ENCODE measurements at regions not wholly inside any gene's neighbourhood (a gene's known extent, or its start where the extent isn't known, plus 50 kb on each side); places are given as distances from the start of the nearest gene placed in this dataset.

DNA sequence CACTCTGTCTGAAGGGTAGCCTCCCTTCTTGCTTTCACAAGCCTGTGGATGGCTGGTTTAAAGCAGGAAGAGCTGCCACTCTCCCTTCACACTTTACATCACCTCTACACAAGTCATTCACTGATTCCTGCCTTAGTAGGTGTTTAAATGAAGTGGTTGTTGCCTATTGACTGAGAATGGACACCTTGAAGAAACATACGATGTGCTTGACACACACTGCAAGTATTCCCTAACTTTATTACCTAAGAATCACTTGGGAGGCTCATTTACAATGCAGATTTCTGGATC is 230.5 kb downstream of the PIK3R1 start:
- Histone ChIP-seq H3K4me1 (ENCODE audit: low read depth) (no peaks in the 10 kb centered on the region), H3K27ac (no peak overlapping the region), H3K9me3 (ENCODE audit: low read depth) (no peaks in the 10 kb centered on the region), H3K4me3 (no peak overlapping the region), H3K27me3 (no peaks in the 10 kb centered on the region), H3K36me3 (no peaks in the 10 kb centered on the region)
- DNase-seq (ENCODE audit: low read depth in 1 of 2, low spot score in 1 of 2) = no peak
- TF ChIP-seq CTCF (IDR thresholded peaks at IDR 0.05; ENCODE audit: low read depth, low read length) = no peak

- Histone ChIP-seq H3K9me3 (ENCODE audit: low read depth) (no peaks in the 10 kb centered on the region), H3K36me3 (no peaks in the 10 kb centered on the region), H3K27ac (no peak overlapping the region), H3K27me3 (no peaks in the 10 kb centered on the region), H3K4me3 (no peak overlapping the region), H3K4me1 (ENCODE audit: low read depth) (no peaks in the 10 kb centered on the region)
- TF ChIP-seq CTCF (IDR thresholded peaks at IDR 0.05; ENCODE audit: low read depth, low read length) = no peak
- no peak for DNase-seq (ENCODE audit: low read depth in 1 of 2, low spot score in 1 of 2)
Observed at GRCh38 chr5:68446487-68446894, 230.9 kb downstream of the PIK3R1 start.

DNA sequence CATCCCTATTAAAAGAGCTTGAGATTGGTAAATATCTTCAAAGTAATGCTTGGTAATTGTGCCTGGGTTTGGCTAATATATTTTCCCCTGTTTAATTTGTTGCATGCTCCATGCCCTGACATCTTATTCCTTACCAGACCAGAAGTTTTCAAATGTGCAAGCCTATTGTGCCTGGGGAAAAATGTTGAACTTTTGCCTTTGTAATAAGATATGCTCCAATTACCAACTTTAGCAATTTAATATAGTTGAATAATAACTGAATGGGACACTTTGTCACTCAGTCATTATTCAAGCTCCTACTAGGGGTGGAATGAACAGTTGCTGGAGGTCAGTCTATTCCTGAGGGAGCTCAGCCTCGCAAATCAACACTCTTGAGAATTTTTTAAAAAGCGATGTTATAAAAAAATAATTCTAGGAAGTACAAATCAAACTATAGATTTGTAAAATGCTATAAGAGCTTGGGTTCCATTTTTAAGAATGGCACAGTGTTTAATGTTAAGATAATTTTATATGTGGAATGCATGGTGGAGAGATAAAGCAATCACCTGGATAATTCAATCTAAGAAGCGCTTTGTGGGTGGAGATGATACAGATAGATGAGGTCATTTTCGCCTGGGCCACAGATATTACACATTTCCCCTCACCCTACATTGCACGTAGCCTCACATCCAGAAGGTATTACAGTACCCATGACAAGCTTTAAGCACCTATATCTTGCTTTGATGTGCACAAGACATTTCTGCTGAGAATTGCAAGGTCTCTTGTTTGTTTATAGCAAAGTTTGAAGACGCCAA is 231.8 kb downstream of the PIK3R1 start:
- no peak for TF ChIP-seq CTCF (IDR thresholded peaks at IDR 0.05; ENCODE audit: low read depth, low read length)
- Histone ChIP-seq H3K4me3 (no peak overlapping the region), H3K27me3 (no peaks in the 10 kb centered on the region)

GRCh38 chr5:68449380-68449779 is 233.8 kb downstream of the PIK3R1 start:
- Histone ChIP-seq H3K9me3 (ENCODE audit: low read depth) (no peaks in the 10 kb centered on the region), H3K27me3 (no peaks in the 10 kb centered on the region), H3K36me3 (no peaks in the 10 kb centered on the region), H3K4me3 (no peak overlapping the region), H3K27ac (no peak overlapping the region), H3K4me1 (ENCODE audit: low read depth) (no peaks in the 10 kb centered on the region)
- DNase-seq (ENCODE audit: low read depth in 1 of 2, low spot score in 1 of 2) = no peak
- TF ChIP-seq CTCF (IDR thresholded peaks at IDR 0.05; ENCODE audit: low read depth, low read length) = no peak

More for the DNA sequence above, 231.8 kb downstream of the PIK3R1 start:
- no peak for DNase-seq (ENCODE audit: low read depth in 1 of 2, low spot score in 1 of 2)
- Histone ChIP-seq H3K36me3 (no peaks in the 10 kb centered on the region), H3K4me1 (ENCODE audit: low read depth) (no peaks in the 10 kb centered on the region), H3K9me3 (ENCODE audit: low read depth) (no peaks in the 10 kb centered on the region), H3K27ac (no peak overlapping the region)

GRCh38 chr5:68450245-68450852 is 234.8 kb downstream of the PIK3R1 start:
- no peaks in the 10 kb centered on the region for H3K4me1 ChIP-seq (ENCODE audit: low read depth)
- DNase-seq (ENCODE audit: low read depth in 1 of 2, low spot score in 1 of 2) = peak in 1 of 2 donors; percentile 41
- no peaks in the 10 kb centered on the region for H3K9me3 ChIP-seq (ENCODE audit: low read depth)
- H3K4me3 ChIP-seq = no peak overlapping the region
- no peak overlapping the region for H3K27ac ChIP-seq
- H3K36me3 ChIP-seq = no peaks in the 10 kb centered on the region
- no peak for TF ChIP-seq CTCF (IDR thresholded peaks at IDR 0.05; ENCODE audit: low read depth, low read length)
- no peaks in the 10 kb centered on the region for H3K27me3 ChIP-seq

Measured in cardiac muscle cell (in vitro differentiated cells and primary cell).